A549 (cell line): ENCODE measurements at regions not wholly inside any gene's neighbourhood (a gene's known extent, or its start where the extent isn't known, plus 50 kb on each side); places are given as distances from the start of the nearest gene placed in this dataset.

Experiments
- ATAC-seq, 2 experiments: fragments of 200-7000 bp in 1 of 2; fragments of >200 bp in 1 of 2; cut with Nextera tagmentation in 1 of 2; cut with Tn5 transposase in 1 of 2; 3 replicates each; pipeline versions ENCODE4 v1.8.0 to v1.9.1; 2018 to 2020; ENCODE audit warnings: mild to moderate bottlenecking in 1 of 2, moderate library complexity in 1 of 2
- CTCF ChIA-PET: fragments of 300-600 bp; sonication (Branson Sonifier 250); formaldehyde crosslinking; extraction: SDS; loops from one replicate; lab custom pipeline; 2021; ENCODE audit warnings: antibody characterized with exemption, inconsistent platforms; lab: Yijun Ruan, JAX
- POLR2A ChIA-PET: fragments of 350-600 bp; formaldehyde crosslinking; extraction: SDS; loops from one replicate; lab custom pipeline; 2021; ENCODE audit warnings: antibody characterized with exemption, inconsistent platforms; lab: Yijun Ruan, JAX
- DNase-seq, 2 experiments: peaks; one replicate each; pipeline versions ENCODE4 v3.0.0 to v3.0.0-alpha.2; 2011 to 2016; ENCODE audit warnings: low read depth in 1 of 2, low spot score in 1 of 2
- FAIRE-seq: peaks from 2 replicates; lab custom pipeline; 2011; peaks lifted over from hg19 to GRCh38; lab: Jason Lieb, UNC
- H3K27ac ChIP-seq, 2 experiments: fragments of >200 bp; sonication (Bioruptor Twin); formaldehyde crosslinking; 3 replicates each; pipeline ENCODE4 v1.5.1; 2016 to 2017
- H3K4me1 ChIP-seq: fragments of >200 bp; sonication (Bioruptor Twin); formaldehyde crosslinking; 3 replicates; pipeline ENCODE4 v1.6.1; 2016
- H3K4me2 ChIP-seq: fragments of >200 bp; sonication (Bioruptor Twin); formaldehyde crosslinking; 3 replicates; pipeline ENCODE4 v1.6.1; 2016
- H3K4me3 ChIP-seq: fragments of >200 bp; sonication (Bioruptor Twin); formaldehyde crosslinking; 3 replicates; pipeline ENCODE4 v1.5.1; 2016
- H3K9me3 ChIP-seq: fragments of >200 bp; sonication (Bioruptor Twin); formaldehyde crosslinking; 3 replicates; pipeline ENCODE4 v1.6.1; 2016
- BHLHE40 ChIP-seq: IDR thresholded peaks from 2 replicates; pipeline ENCODE4 v1.6.1; 2012; ENCODE audit warnings: low read depth, low read length, inconsistent platforms
- CBX2 ChIP-seq: fragments of 200-600 bp; sonication (generic); IDR thresholded peaks from 2 replicates; pipeline ENCODE4 v1.6.1; 2016; ENCODE audit warnings: low read depth, mild to moderate bottlenecking, borderline replicate concordance
- CHD2 ChIP-seq: fragments of 150-350 bp; IDR thresholded peaks from 2 replicates; pipeline ENCODE4 v1.6.1; 2014; ENCODE audit warnings: low read length; ENCODE audit not compliant: partially characterized antibody
- EHF ChIP-seq: fragments of 250-450 bp; sonication (Bioruptor Pico); IDR thresholded peaks from 2 replicates; pipeline ENCODE4 v1.5.0; 2020; ENCODE audit warnings: mild to moderate bottlenecking
- ESRRA ChIP-seq: fragments of 150-350 bp; IDR thresholded peaks from 2 replicates; pipeline ENCODE4 v1.6.1; 2014; ENCODE audit warnings: mild to moderate bottlenecking, low read length, borderline replicate concordance
- FOXS1 ChIP-seq: fragments of 250-450 bp; sonication (Bioruptor Pico); IDR thresholded peaks from 2 replicates; pipeline ENCODE4 v1.5.0; 2020; ENCODE audit warnings: mild to moderate bottlenecking, moderate library complexity
- HDAC2 ChIP-seq: fragments of 200-600 bp; sonication (generic); IDR thresholded peaks from 2 replicates; pipeline ENCODE4 v1.6.1; 2016
- KDM1A ChIP-seq: fragments of 200-600 bp; sonication (generic); IDR thresholded peaks from 2 replicates; pipeline ENCODE4 v1.6.1; 2016; ENCODE audit warnings: low read depth, mild to moderate bottlenecking
- KDM5A ChIP-seq: fragments of 200-600 bp; sonication (generic); IDR thresholded peaks from 2 replicates; pipeline ENCODE4 v1.6.1; 2016; ENCODE audit warnings: antibody characterized with exemption, mild to moderate bottlenecking
- MAFK ChIP-seq: fragments of 450-650 bp; IDR thresholded peaks from 2 replicates; pipeline ENCODE4 v1.6.1; 2014; ENCODE audit not compliant: partially characterized antibody
- MAZ ChIP-seq: fragments of 150-350 bp; IDR thresholded peaks from 2 replicates; pipeline ENCODE4 v1.6.1; 2014; ENCODE audit warnings: antibody characterized with exemption, low read depth, low read length, borderline replicate concordance
- NFE2L2 ChIP-seq: fragments of 150-350 bp; conservative IDR thresholded peaks from 2 replicates; pipeline ENCODE4 v1.6.1; 2014; ENCODE audit warnings: low read length
- NR3C1 ChIP-seq: fragments of >200 bp; sonication (Bioruptor Twin); formaldehyde crosslinking; IDR thresholded peaks from 3 replicates; pipeline ENCODE4 v1.6.1; 2017
- POLR2A ChIP-seq: IDR thresholded peaks from 2 replicates; pipeline ENCODE4 v1.6.1; 2012; ENCODE audit warnings: mild to moderate bottlenecking, low read length
- RCOR1 ChIP-seq: fragments of 150-350 bp; IDR thresholded peaks from 2 replicates; pipeline ENCODE4 v1.6.1; 2014; ENCODE audit warnings: antibody characterized with exemption, low read length, low read depth
- SREBF2 ChIP-seq: fragments of 450-650 bp; IDR thresholded peaks from 2 replicates; pipeline ENCODE4 v1.6.1; 2014; ENCODE audit warnings: mild to moderate bottlenecking, moderate library complexity
- TFCP2L1 ChIP-seq: fragments of 250-450 bp; sonication (Bioruptor Pico); IDR thresholded peaks from 2 replicates; pipeline ENCODE4 v1.5.0; 2021; ENCODE audit warnings: mild to moderate bottlenecking
- TP53 ChIP-seq: fragments of 250-450 bp; sonication (Bioruptor Pico); IDR thresholded peaks from 2 replicates; pipeline ENCODE4 v1.5.0; 2021; ENCODE audit warnings: mild to moderate bottlenecking, moderate library complexity
- ZC3H11A ChIP-seq: fragments of 450-650 bp; IDR thresholded peaks from 2 replicates; pipeline ENCODE4 v1.6.1; 2014; ENCODE audit warnings: antibody characterized with exemption, mild to moderate bottlenecking
- ZSCAN20 ChIP-seq: fragments of 250-450 bp; sonication (Bioruptor Pico); IDR thresholded peaks from 2 replicates; pipeline ENCODE4 v1.8.0; 2022; ENCODE audit warnings: mild to moderate bottlenecking, moderate library complexity
- WGBS: methylation state at CpG from one replicate; pipeline ENCODE4 v1.1.6; 2017; ENCODE audit errors: missing lambda C conversion rate; 5-methylcytosine and 5-hydroxymethylcytosine counted together
- TF ChIP-seq, protein P1 (sequence below): fragments of >200 bp; sonication (Bioruptor Twin); formaldehyde crosslinking; IDR thresholded peaks from 3 replicates; pipeline ENCODE4 v1.5.1; 2016
- TF ChIP-seq, protein P2 (sequence below): fragments of >200 bp; sonication (Bioruptor Twin); formaldehyde crosslinking; IDR thresholded peaks from 3 replicates; pipeline ENCODE4 v1.6.1; 2016
- TF ChIP-seq, protein P3 (sequence below): IDR thresholded peaks from 2 replicates; pipeline ENCODE4 v1.6.1; 2012; ENCODE audit warnings: low read depth, borderline replicate concordance
- TF ChIP-seq, protein P4 (sequence below): IDR thresholded peaks from 2 replicates; pipeline ENCODE4 v1.6.1; 2012
- TF ChIP-seq, protein P5 (sequence below): fragments of 150-350 bp; IDR thresholded peaks from 2 replicates; pipeline ENCODE4 v1.6.1; 2014; ENCODE audit warnings: low read depth, mild to moderate bottlenecking, low read length

DNA sequence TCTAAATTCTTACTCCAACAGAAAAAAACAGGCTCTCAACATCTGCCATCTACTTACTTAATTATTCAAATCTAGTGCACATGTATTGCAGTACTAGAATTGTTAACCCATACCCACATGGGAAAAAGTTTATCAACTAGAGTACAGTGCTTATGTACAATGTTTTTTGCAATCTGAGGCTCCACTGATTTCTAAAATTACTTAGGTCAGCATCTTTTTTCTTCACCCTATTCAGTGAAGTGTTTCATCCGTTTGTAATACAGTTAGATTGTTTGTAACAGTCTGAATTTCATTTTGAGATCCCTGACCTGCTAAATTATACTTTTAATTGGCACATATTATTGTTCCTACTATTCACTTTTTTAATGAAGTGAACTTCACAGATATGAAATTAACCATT, 402.2 kb downstream of the FOXA2 start:
- DNase-seq, result no peak
- no peak for ATAC-seq
- WGBS, result 0% methylated on average over 1 of the region's 1 CpG
- Histone ChIP-seq H3K4me1 (no peaks in the 10 kb centered on the region), H3K27ac (no peak overlapping the region), H3K4me3 (no peak overlapping the region), H3K4me2 (no peak overlapping the region), H3K9me3 (no peaks in the 10 kb centered on the region)
- FAIRE-seq, result no peak
- ChIA-PET POLR2A (no interaction called here), CTCF (no interaction called here)
- TF ChIP-seq MAZ (no peak), MAFK (peak; percentile 94)

DNA sequence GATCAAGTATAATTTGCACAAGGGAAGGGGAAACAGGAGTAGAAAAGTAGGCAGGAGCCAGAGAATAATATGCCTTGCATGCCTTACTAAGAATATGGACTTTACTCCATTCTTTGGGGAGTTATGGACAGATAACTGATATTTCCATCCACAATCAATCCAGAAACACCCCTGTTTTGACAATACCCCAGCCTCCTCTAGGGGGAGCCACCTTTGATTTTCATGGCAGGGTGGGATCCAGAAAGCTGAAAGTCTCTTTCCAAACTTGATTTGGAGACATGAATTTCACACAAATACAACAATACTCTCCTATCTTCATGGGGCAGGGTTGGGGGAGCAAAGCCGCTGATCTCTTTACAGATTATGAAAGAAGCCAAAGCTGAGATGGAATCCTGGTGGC, 404.1 kb downstream of the FOXA2 start:
- peak in 1 of 2 experiments; percentile 51; a peak in 1 of 6 replicates for ATAC-seq
- Histone ChIP-seq H3K27ac (no peak overlapping the region), H3K4me1 (no peaks in the 10 kb centered on the region), H3K9me3 (no peaks in the 10 kb centered on the region; the same call in 2 of the 3 replicates), H3K4me2 (no peak overlapping the region)
- DNase-seq, result peak; percentile 8 to 24
- POLR2A ChIA-PET, result no interaction called here
- 50% methylated on average over 1 of the region's 1 CpG for WGBS
- TF ChIP-seq, protein P1, sequence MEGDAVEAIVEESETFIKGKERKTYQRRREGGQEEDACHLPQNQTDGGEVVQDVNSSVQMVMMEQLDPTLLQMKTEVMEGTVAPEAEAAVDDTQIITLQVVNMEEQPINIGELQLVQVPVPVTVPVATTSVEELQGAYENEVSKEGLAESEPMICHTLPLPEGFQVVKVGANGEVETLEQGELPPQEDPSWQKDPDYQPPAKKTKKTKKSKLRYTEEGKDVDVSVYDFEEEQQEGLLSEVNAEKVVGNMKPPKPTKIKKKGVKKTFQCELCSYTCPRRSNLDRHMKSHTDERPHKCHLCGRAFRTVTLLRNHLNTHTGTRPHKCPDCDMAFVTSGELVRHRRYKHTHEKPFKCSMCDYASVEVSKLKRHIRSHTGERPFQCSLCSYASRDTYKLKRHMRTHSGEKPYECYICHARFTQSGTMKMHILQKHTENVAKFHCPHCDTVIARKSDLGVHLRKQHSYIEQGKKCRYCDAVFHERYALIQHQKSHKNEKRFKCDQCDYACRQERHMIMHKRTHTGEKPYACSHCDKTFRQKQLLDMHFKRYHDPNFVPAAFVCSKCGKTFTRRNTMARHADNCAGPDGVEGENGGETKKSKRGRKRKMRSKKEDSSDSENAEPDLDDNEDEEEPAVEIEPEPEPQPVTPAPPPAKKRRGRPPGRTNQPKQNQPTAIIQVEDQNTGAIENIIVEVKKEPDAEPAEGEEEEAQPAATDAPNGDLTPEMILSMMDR, result peak; percentile 32; the same call in 2 of the 3 replicates
- TF ChIP-seq RCOR1, result no peak
- TF ChIP-seq, all 56 proteins: peak for 1
- CTCF ChIA-PET, result interaction anchor here (1.2 kb wide), 1 partner anchor 12 kb away, joined by 3 read pairs; no protein-coding TSS in a partner anchor
- H3K4me3 ChIP-seq, result no peak overlapping the region
- FAIRE-seq, result no peak

DNA sequence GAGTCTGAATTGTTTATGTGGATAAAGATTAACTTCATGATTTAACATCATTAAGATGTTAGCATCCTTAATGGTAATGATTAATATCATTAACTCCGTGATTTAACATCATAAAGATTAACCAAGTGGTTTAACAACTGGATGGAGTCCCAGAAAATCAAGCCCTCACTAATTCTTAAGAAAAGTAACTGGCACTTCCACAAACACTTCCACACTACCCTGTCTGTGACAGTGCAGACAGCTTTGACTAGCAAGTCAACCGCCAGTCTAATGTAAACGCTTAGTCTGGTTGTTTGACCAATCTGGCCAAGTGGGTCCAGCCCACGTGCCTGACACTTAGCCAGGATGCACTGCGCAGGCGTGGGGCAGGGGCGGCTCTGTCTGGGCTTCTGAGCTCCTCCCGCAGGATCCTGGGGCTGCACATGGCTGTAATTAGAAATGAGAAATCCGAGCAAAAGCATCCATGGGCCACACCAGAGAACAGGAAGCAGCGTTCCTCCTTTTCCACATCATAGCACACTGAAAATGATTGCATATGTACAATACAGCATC, 424.2 kb downstream of the FOXA2 start:
- no peak for TF ChIP-seq FOXS1 (CRISPR knock-in tag)
- TF ChIP-seq MAZ, result no peak
- no peak for TF ChIP-seq CBX2
- TF ChIP-seq POLR2A, result no peak
- TF ChIP-seq ZC3H11A, result no peak
- TF ChIP-seq RCOR1, result no peak
- TF ChIP-seq BHLHE40, result no peak
- TF ChIP-seq NR3C1, result no peak
- TF ChIP-seq MAFK, result no peak
- TF ChIP-seq, protein P2, sequence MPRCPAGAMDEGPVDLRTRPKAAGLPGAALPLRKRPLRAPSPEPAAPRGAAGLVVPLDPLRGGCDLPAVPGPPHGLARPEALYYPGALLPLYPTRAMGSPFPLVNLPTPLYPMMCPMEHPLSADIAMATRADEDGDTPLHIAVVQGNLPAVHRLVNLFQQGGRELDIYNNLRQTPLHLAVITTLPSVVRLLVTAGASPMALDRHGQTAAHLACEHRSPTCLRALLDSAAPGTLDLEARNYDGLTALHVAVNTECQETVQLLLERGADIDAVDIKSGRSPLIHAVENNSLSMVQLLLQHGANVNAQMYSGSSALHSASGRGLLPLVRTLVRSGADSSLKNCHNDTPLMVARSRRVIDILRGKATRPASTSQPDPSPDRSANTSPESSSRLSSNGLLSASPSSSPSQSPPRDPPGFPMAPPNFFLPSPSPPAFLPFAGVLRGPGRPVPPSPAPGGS, result no peak
- TF ChIP-seq, protein P3, sequence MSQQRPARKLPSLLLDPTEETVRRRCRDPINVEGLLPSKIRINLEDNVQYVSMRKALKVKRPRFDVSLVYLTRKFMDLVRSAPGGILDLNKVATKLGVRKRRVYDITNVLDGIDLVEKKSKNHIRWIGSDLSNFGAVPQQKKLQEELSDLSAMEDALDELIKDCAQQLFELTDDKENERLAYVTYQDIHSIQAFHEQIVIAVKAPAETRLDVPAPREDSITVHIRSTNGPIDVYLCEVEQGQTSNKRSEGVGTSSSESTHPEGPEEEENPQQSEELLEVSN, result no peak
- TF ChIP-seq, protein P4, sequence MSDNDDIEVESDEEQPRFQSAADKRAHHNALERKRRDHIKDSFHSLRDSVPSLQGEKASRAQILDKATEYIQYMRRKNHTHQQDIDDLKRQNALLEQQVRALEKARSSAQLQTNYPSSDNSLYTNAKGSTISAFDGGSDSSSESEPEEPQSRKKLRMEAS, result no peak
- TF ChIP-seq HDAC2, result no peak
- no peaks in the 10 kb centered on the region for H3K4me1 ChIP-seq
- 3% methylated on average over 10 of the region's 10 CpGs for WGBS
- no peak overlapping the region for H3K4me2 ChIP-seq
- H3K9me3 ChIP-seq, result no peaks in the 10 kb centered on the region
- peak in 1 of 2 experiments; percentile 45; a peak in 3 of 6 replicates for ATAC-seq
- POLR2A ChIA-PET, result no interaction called here
- DNase-seq, result no peak
- CTCF ChIA-PET, result no interaction called here
- no peak for FAIRE-seq
- no peak overlapping the region for H3K4me3 ChIP-seq
- H3K27ac ChIP-seq, result no peak overlapping the region

DNA sequence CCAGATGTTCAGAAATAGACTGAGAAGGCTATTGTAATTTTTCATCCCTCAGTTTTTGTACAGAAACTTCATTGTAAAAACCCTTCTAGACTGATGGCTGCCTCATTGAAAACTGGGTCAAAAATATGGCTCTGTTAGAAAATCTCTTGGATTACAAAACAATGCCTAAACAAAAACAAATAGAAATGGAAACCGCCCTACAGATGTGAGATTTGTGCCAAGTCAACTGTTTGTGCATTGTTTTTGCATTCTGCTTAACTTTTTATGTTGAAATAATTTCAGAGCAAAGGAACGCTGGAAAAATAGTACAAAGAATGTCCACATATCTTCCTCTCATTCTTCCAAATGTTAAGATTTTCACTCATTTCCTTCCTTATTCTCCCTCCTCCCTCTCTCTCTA, 425.1 kb downstream of the FOXA2 start:
- WGBS, result under 1% methylated on average over 2 of the region's 2 CpGs
- Histone ChIP-seq H3K27ac (no peak overlapping the region), H3K4me2 (no peak overlapping the region), H3K4me1 (no peaks in the 10 kb centered on the region), H3K4me3 (no peak overlapping the region), H3K9me3 (no peaks in the 10 kb centered on the region)
- ATAC-seq (no peak), DNase-seq (no peak), FAIRE-seq (no peak)
- CTCF ChIA-PET, result no interaction called here
- POLR2A ChIA-PET, result no interaction called here
- TF ChIP-seq, protein P1, result no peak
- TF ChIP-seq KDM5A (no peak), TP53 (CRISPR knock-in tag) (no peak), MAFK (no peak), NFE2L2 (no peak), ZSCAN20 (CRISPR knock-in tag) (no peak), ESRRA (no peak), EHF (CRISPR knock-in tag) (no peak), TFCP2L1 (CRISPR knock-in tag) (no peak), KDM1A (no peak), SREBF2 (no peak), CHD2 (no peak)
- TF ChIP-seq, protein P5, sequence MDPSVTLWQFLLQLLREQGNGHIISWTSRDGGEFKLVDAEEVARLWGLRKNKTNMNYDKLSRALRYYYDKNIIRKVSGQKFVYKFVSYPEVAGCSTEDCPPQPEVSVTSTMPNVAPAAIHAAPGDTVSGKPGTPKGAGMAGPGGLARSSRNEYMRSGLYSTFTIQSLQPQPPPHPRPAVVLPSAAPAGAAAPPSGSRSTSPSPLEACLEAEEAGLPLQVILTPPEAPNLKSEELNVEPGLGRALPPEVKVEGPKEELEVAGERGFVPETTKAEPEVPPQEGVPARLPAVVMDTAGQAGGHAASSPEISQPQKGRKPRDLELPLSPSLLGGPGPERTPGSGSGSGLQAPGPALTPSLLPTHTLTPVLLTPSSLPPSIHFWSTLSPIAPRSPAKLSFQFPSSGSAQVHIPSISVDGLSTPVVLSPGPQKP, result no peak
